NCI-H524 (cell line): ENCODE measurements at regions not wholly inside any gene's neighbourhood (a gene's known extent, or its start where the extent isn't known, plus 50 kb on each side); places are given as distances from the start of the nearest gene placed in this dataset.
"Not testable (repeated sequence)": the region's sequence is repeated elsewhere in the genome, so short reads cannot be mapped to it uniquely, and the experiment has no call there.

Experiments
- DNase-seq, 2 experiments: peaks; one replicate each; lab custom pipeline; 2025; lab: John Stamatoyannopoulos, UW

DNA sequence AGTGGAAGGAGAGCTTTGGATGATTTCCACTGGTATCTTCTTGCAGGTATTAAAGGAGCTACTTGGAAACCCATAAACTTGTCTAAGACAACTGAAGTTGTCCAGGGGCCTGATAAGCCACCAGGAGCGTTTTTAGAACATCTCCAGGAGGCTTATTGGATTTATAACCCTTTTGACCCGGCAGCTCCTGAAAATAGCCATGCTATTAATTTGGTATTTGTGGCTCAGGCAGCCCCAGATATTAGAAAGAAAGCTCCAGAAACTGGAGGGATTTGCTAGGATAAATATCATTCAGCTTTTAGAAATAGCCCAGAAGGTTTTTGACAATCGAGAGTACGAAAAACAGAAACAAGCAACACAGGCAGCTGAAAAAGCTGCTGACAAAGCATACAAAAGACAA, 461.0 kb upstream of the HTR1E start:
- DNase-seq = no peak

GRCh38 chr6:86474081-86474480, 463.2 kb upstream of the HTR1E start:
- DNase-seq = no peak

DNA sequence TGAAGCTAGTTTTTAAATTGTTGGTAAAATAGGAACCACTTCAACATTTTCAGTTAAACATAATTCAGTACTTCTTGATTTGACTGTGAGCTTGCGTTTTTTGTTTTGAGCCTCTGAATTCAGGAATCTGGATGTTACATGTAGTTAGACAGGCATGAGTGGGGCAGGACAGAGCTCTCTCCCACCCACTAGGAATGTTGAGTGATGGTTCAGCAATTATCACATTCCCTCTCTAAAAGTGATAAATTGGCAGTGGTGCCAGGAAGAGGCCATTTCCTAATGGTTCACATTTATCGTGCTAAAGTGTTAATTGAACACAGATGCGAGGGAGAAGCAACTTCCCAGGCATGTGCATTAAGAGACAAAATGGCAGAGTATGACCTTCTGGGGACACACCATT, 465.5 kb upstream of the HTR1E start:
- DNase-seq = no peak

DNA sequence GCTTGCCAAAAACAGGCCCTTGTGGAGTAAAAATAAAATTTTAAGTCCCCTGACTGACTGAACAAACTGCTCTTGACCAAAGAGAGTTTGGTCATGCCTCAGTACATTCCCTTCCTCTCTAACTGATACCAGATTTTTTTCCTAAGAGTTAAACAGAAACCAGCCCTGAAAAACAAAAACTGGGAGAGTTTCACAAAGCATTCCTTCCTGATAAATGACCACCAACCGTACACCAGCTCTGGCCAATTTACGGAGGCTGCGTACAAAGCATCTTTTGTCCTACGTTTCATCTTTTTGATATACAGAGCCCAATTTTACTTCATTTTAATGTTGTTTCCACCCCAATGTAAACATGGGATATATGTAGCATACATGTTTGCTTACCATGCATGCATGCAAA, 477.4 kb upstream of the HTR1E start:
- DNase-seq = no peak

DNA sequence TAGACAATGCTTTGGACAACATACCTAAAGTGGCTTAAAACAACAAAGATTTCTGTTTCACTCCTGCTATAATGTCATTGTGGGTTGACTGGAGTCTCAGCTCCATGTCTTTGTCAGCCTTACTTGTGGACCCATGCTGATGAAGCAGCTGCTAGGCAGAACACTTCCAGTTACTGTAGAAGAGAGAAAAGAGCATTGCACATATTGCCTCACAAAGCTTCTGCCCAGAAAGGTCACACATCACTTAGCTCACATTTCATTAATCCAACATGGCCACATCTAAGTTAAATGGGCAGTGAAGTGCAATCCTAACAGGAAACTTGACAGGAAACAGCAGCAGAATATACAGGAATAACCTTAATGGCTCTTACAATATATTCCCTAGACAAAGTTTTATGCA, 480.5 kb upstream of the HTR1E start:
- DNase-seq = no peak

GRCh38 chr6:86453232-86453631, 484.1 kb upstream of the HTR1E start:
- no peak for DNase-seq

DNA sequence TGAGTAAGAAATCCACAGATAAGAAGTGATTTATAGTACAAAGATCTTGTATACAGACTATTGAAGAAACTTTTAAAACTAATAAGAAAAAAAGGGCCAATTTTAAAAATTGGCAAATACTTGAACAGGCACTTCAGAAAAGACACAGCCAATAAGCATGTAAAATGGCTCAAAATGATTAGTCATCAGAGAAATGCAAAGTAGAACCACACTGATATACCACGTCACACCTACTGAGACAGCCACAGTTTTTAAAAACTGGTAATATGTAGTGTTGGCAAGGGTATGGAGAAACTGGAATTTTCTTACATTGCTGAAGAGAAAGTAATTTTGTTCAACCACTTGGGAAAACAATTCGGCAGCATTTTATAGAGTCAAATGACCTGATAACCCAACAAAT, 488.9 kb upstream of the HTR1E start:
- DNase-seq = no peak

DNA sequence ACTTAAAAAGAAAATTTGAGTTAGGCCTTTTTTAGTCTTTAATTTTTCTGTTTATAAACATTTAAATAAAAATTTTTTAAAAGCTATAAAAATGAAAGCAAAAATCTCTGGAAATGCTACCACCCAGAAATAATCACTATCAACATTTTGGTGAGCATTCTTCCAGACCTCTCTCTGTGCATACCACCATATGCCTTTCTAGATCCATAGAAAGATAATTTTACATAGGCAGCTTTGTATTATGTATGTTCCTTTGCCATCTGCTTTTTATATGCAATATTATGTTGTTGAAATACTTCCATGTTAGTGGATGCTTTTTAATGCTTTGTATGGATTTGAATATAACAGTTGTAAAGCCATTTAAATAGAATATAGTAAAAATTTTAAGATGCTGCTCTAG, 496.7 kb upstream of the HTR1E start:
- no peak for DNase-seq

GRCh38 chr6:86423571-86423970, 513.8 kb upstream of the HTR1E start:
- DNase-seq = no peak

DNA sequence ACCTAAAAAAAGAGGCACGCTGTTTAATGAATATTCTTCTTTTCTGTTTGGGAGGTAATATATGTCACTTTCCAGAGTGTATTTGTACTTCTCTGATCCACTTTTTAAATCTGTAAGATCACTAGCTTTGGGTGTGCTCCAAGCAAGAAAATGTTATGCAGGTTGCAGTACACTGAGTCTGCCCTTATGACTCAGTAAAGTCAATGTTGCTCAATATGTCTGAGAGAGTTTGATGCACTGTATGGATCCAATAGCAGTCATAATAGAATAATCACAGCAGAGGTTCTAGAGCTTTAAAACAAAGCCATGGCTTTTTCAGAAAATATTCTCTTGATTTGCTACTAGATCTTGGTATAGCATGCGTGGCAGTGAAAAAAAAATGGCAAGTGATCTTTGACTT, 525.3 kb upstream of the HTR1E start:
- DNase-seq = no peak

GRCh38 chr6:86407128-86407527, 530.2 kb upstream of the HTR1E start:
- DNase-seq = no peak

- DNase-seq = not testable (repeated sequence)
Measured at GRCh38 chr6:86392850-86393249, 544.5 kb upstream of the HTR1E start.

DNA sequence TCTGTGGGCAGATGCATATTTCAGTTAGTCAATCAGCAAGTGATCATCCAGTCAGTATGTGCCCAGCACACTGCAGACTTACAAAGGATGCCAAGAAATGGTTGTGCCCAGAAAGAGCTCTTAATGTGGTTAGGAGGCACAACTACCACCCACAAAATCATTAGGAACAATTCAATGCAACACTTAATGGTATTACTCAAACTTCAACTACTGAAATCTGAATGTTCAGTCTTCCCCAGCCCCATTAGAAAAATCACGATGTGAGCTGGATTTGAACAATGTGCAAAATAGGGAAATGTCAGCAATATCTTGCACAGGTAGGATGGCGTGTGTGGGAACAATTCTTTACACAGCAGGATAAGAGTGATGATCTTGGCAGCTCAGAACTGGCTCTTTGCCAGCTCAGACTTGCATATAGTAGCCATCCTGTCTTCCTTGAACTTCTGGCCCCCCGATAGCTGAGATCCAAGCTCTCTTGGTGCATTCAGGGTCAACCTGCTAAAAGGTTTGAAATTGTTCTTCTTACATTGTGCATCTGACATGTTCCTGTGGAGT, 556.7 kb upstream of the HTR1E start:
- no peak for DNase-seq

- no peak for DNase-seq
Measured at GRCh38 chr6:86357877-86358276, 579.5 kb upstream of the HTR1E start.

DNA sequence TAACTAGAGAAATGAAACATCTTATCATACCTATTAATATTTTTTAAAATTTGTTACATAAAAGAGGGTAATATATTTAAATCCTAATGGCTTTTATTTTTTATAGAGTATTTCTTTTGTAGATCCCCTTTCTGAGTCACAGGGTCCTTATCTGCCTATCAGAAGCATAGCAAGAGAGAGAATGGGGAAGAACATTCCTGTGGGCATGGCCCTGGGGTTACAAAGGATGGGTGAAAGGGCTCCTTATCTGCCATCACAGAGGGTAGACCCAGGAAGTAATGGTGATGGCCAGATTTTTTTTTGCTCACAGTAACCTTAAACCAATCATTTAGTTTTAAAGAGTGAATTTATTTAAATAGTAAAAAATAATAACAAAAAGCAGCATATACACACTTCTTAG, 582.1 kb upstream of the HTR1E start:
- no peak for DNase-seq

DNA sequence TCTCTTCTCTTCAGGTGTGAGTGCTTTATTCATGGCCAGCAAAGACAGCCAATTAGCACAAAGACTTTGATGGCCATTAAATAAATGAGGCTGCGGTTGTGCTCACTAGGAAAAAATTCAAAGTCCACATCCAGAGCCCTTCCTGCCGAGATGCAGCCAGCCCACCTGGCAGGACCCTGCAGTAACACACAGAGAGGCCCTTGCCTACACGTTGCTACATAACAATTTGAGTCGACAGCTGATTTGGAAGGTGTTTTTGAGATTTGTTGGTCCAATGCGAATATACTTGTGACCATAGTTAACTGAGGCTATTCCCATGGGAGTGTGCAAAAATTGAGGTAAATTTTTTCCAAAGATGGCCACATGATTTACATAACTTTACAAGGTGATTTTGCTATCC, 605.4 kb upstream of the HTR1E start:
- DNase-seq = no peak

DNA sequence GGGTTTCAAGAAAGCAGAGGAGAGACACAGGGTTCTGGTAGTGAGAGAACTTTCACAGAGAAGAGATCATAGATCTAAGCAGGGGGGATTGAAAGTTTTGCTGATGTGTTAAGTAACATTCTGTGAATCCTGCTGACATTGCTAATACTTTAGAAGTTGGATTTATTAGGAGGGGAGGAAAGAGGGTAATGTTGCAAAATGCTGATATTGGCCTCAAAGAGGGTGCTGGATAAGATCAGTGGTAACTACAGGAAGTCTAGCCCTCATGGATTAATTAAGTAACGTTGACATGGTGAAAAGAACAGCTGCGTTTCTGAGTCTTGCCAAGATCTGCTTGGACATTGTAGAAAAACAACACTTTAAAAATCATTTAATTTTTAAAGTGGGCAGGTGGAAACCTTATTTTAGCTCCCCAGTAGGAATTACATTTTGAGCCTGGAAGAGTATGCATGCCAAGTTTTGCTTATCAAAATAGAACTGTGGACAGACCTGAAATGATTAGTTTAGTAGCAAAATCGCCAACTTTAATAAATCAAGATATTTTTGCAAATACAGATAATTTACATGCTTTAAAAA, 606.0 kb upstream of the HTR1E start:
- DNase-seq = no peak

DNA sequence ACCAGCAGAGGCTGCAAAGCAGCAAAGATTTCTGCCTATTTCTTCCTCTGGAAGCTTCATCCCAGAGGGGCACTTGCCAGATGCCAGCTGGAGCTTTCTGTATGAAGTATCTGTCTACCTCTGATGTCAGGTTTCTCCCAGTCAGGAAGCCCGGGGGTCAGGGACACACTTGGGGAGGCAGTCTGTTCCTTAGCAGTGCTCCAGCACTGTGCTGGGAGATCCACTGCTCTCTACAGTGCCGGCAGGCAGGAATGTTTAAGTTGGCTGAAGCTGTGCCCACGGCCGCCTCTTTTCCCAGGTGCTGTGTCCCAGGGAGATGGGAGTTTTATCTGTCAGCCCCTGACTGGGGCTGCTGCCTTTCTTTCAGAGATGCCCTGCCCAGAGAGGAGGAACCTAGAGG, 631.1 kb upstream of the HTR1E start:
- peak in 1 of 2 experiments; percentile 30 for DNase-seq

DNA sequence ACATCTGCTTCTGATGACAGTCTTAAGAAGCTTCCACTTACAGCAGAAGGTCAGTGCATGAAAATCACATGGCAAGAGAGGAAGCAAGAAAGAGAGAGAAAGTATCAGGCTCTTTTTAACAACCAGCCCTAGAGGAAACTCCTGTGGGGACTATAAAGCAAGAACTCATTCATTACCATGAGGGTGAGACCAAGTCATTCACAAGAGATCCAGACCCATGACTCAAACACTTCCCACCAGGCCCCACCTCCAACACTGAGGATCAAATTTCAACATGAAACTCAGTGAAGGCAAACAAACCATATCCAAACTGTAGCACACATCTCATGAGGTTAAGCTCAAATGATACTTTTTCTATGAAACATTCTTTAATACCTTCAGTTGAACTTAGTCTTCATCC, 643.2 kb upstream of the SYNCRIP start:
- no peak for DNase-seq

GRCh38 chr6:86284809-86285480, 642.3 kb upstream of the SYNCRIP start:
- DNase-seq = not testable (repeated sequence)

DNA sequence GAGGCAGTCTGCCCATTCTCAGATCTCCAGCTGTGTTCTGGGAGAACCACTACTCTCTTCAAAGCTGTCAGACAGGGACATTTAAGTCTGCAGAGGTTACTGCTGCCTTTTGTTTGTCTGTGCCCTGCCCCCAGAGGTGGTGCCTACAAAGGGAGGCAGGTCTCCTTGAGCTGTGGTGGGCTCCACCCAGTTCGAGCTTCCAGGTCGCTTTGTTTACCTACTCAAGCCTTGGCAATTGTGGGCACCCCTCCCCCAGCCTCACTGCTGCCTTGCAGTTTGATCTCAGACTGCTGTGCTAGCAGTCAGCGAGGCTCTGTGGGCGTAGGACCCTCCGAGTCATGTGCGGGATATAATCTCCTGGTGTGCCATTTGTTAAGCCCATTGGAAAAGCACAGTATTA, 640.9 kb upstream of the SYNCRIP start:
- DNase-seq = not testable (repeated sequence)

- DNase-seq = no peak
Measured at GRCh38 chr6:86276056-86276455, 633.4 kb upstream of the SYNCRIP start.

GRCh38 chr6:86273936-86274335, 631.2 kb upstream of the SYNCRIP start:
- DNase-seq = no peak

DNA sequence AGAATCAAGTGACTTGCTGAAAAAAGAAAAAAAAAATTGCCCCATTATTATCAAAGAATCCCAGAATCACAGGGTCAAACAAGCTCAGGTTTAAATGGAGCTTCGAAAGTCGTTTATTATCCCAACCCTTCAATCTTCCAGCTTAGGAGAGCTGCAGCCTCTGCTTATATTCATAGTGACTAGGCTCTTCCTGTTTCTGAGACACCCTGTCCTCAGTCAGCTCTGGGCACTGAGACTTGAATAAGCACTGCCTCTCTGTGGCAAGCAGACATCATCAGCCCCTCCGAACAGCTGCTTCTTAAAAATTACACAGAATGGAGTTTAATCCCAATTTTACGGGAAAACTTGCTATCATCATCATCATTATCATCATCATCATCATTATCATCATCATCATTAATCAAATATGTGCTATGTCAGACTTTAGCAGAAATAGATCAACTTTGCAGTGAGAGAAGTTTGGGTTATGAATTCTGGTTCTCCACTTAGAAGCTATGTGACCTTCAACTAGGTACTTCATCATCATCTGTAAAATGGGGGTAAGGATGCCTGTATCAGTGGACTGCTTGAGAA, 614.0 kb upstream of the SYNCRIP start:
- no peak for DNase-seq
